ENCODE measurements at regions not wholly inside any gene's neighbourhood (a gene's known extent, or its start where the extent isn't known, plus 50 kb on each side); places are given as distances from the start of the nearest gene placed in this dataset.

GRCh38 chr3:31305340-31305739, 227.4 kb upstream of the STT3B start:
- Histone ChIP-seq H2AK5ac (ENCODE audit: low read depth, low read length) (no peak overlapping the region), H3K27ac (ENCODE audit: insufficient read depth, low read length) (no peak overlapping the region), H4K8ac (ENCODE audit: low read depth in 2 of 2, low read length in 2 of 2) (no peak overlapping the region), H3K9ac (ENCODE audit: low read depth, low read length) (no peak overlapping the region), H3K23ac (ENCODE audit: low read depth, low read length) (no peak overlapping the region), H3K4me3 (ENCODE audit: insufficient read depth, low read depth, low read length) (no peak overlapping the region), H4K5ac (ENCODE audit: low read depth, low read length) (no peak overlapping the region), H3K79me1 (ENCODE audit: low read depth in 1 of 2, low read length in 2 of 2) (no peaks in the 10 kb centered on the region), H3K56ac (ENCODE audit: extremely low read depth, insufficient read depth, low read length) (no peak overlapping the region), H2BK20ac (ENCODE audit: low read depth, low read length) (no peak overlapping the region), H3K9me1 (ENCODE audit: insufficient read depth, low read length) (no peaks in the 10 kb centered on the region), H2BK5ac (ENCODE audit: low read depth, low read length, poor library complexity, severe bottlenecking) (no peak overlapping the region), H4K20me1 (ENCODE audit: insufficient read depth, low read length) (no peaks in the 10 kb centered on the region), H3K9me3 (ENCODE audit: control insufficient read depth, insufficient read depth, low read length) (no peaks in the 10 kb centered on the region), H2AK9ac (replicated peaks; ENCODE audit: low read depth, low read length, poor library complexity) (no peak overlapping the region), H3K27me3 (ENCODE audit: control insufficient read depth, insufficient read depth, low read length) (peaks cover 3% of the 10 kb centered on the region; the same call in 1 of the 2 replicates), H3K18ac (ENCODE audit: low read depth, low read length) (no peak overlapping the region), H3K14ac (replicated peaks; ENCODE audit: low read depth, low read length) (no peak overlapping the region), H3K36me3 (ENCODE audit: control insufficient read depth, insufficient read depth, low read length) (no peaks in the 10 kb centered on the region), H3K4ac (ENCODE audit: low read depth, low read length) (no peak overlapping the region), H3K4me2 (ENCODE audit: low read depth, low read length) (no peak overlapping the region), H2BK15ac (ENCODE audit: low read depth, low read length) (no peak overlapping the region), H2AFZ (replicated peaks; ENCODE audit: low read length, poor library complexity) (no peak overlapping the region), H4K91ac (ENCODE audit: insufficient read depth, low read depth, low read length) (no peak overlapping the region), H3K4me1 (ENCODE audit: control insufficient read depth, insufficient read depth, low read length) (no peaks in the 10 kb centered on the region), H2BK120ac (ENCODE audit: low read depth, low read length) (no peak overlapping the region)
- CTCF ChIA-PET: no interaction called here
- DNase-seq: no peak
- TF ChIP-seq CEBPB (IDR thresholded peaks at IDR 0.05; ENCODE audit: low read depth, low read length) (no peak), CTCF (conservative IDR thresholded peaks at IDR 0.05; ENCODE audit: low read depth, low read length) (no peak), BHLHE40 (IDR thresholded peaks at IDR 0.05; ENCODE audit: low read depth, low read length) (no peak), RCOR1 (IDR thresholded peaks at IDR 0.05; ENCODE audit: insufficient replicate concordance, low read length) (no peak), USF2 (IDR thresholded peaks at IDR 0.05; ENCODE audit: low read depth, low read length) (no peak), FOS (IDR thresholded peaks at IDR 0.05; ENCODE audit: low read depth, low read length) (no peak), CHD1 (IDR thresholded peaks at IDR 0.05; ENCODE audit: low read depth, low read length) (no peak), POLR2A (IDR thresholded peaks at IDR 0.05; ENCODE audit: low read depth, low read length) (no peak)
- no TSS peak for BruUV-seq (replicated peaks)
- POLR2A ChIA-PET (ENCODE audit: unreplicated experiment): no interaction called here
- dilution Hi-C loops (cut with HindIII; ENCODE audit: low sequenced_read_pairs, unreplicated experiment) (no loop called here), in situ Hi-C loops (cut with MboI; ENCODE audit: low sequenced_read_pairs) (no loop called here), intact Hi-C loops (cut with micrococcal nuclease) (no loop called here)
- ATAC-seq (ENCODE audit: low read depth): no peak
- no CpG with 5 or more reads among the region's 2 CpGs for WGBS, 2 experiments (ENCODE audit: extremely low coverage in 2 of 2, insufficient read length in 1 of 2)

Measured in IMR-90 (cell line).